ENCODE measurements at regions not wholly inside any gene's neighbourhood (a gene's known extent, or its start where the extent isn't known, plus 50 kb on each side); places are given as distances from the start of the nearest gene placed in this dataset.

- TF ChIP-seq POLR2A (IDR thresholded peaks at IDR 0.05) (no peak), POLR2AphosphoS5 (IDR thresholded peaks at IDR 0.05) (no peak), CTCF (IDR thresholded peaks at IDR 0.05) (no peak)
- WGBS, 2 donors (ENCODE audit: low coverage in 1 of 2), result 88 to 100% methylated on average over 1 of the region's 1 CpG
- Histone ChIP-seq H3K36me3 (no peaks in the 10 kb centered on the region), H3K9me3 (no peaks in the 10 kb centered on the region), H3K27me3 (no peaks in the 10 kb centered on the region), H3K27ac (no peak overlapping the region), H3K4me1 (peaks cover 13 to 22% (median 15%) of the 10 kb centered on the region in 4 donors), H3K4me3 (no peak overlapping the region)
- in situ Hi-C loops (cut with MboI; ENCODE audit: low pct_ligation_motif_present in 1 of 4, low pct_unique_long_range_greater_than_20kb in 1 of 4, low sequenced_read_pairs in 3 of 4), result loop anchor here in 1 of 4 donors (10.0 kb wide), 1 partner anchor 60 kb away; no protein-coding TSS in a partner anchor
- intact Hi-C loops (cut with DNase I; ENCODE audit: low total_unique reads), result no loop called here
- DNase-seq, result no peak
Measured at GRCh38 chr16:85494315-85494714, 118.8 kb upstream of the GSE1 start.

DNA sequence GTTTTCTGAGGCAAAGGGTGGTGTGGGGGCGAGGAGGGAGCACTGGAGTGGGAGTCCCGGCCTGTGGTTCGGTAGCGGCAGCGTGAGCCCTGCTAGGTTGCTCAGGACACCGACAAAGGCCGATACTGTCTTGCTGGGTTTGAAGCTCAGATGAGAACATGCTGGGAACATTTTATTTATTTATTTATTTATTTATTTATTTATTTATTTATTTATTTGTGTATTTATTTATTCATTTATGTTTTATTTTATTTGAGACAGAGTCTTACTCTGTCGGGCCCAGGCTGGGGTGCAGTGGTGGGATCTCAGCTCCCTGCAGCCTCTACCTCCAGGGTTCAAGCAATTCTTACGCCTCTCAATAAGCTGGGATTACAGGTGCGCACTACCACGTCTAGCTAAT, 117.9 kb upstream of the GSE1 start:
- TF ChIP-seq EP300 (IDR thresholded peaks at IDR 0.05; ENCODE audit: low read depth) (no peak), CTCF (IDR thresholded peaks at IDR 0.05) (no peak), POLR2A (IDR thresholded peaks at IDR 0.05) (no peak), POLR2AphosphoS5 (IDR thresholded peaks at IDR 0.05) (no peak)
- in situ Hi-C loops (cut with MboI; ENCODE audit: low pct_ligation_motif_present in 1 of 4, low pct_unique_long_range_greater_than_20kb in 1 of 4, low sequenced_read_pairs in 3 of 4), result loop anchor here in 1 of 4 donors (10.0 kb wide), 1 partner anchor 60 kb away; no protein-coding TSS in a partner anchor
- no peaks in the 10 kb centered on the region for H3K9me3 ChIP-seq
- no peaks in the 10 kb centered on the region for H3K27me3 ChIP-seq
- intact Hi-C loops (cut with DNase I; ENCODE audit: low total_unique reads), result no loop called here
- peaks cover 13 to 22% (median 15%) of the 10 kb centered on the region in 4 donors for H3K4me1 ChIP-seq
- no peaks in the 10 kb centered on the region for H3K36me3 ChIP-seq
- 91% methylated on average over 7 to 11 of the region's 11 CpGs for WGBS, 2 donors (ENCODE audit: low coverage in 1 of 2)
- no peak overlapping the region for H3K27ac ChIP-seq
- no peak overlapping the region for H3K4me3 ChIP-seq
- no peak for DNase-seq

DNA sequence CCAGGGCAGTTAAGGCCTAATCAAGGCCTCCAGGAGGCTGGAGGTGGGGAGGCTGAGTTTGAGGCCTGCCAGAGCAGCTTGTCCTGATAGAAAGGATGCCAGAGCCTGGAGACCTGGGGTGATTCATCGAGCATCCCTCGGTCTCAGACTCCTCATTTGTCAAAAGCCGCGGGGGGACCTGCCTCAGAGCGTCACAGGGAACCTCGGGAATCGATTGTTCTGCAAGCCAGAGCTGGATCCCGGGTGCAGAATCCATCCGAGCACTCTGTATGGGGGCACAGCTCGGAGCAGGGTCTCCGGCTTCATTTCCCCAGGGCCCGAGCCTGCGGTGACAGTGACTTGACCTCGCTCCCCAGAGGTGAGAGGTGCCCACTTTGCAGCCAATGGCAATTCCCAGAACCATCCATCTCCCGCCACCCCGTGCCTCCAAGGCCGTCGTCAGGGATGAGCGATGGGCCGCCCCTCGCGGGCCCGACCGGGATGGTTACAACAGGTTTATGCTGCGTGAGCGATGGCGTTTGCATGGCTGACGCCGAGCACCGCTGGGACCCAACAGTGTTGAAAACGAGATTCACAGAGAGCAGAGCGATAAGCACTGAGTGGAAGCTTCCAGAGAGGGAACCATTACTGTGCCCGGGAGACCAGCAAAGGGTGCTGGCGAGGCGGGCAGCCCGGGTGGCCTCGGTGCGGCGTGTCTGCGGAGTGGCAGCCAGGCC, 117.1 kb upstream of the GSE1 start:
- 92% methylated on average over 36 of the region's 40 CpGs; no CpG with 5 or more reads in 1 of the 2 donors for WGBS, 2 donors (ENCODE audit: low coverage in 1 of 2)
- DNase-seq, result no peak
- Histone ChIP-seq H3K27me3 (no peaks in the 10 kb centered on the region), H3K27ac (no peak overlapping the region), H3K4me3 (no peak overlapping the region), H3K4me1 (peaks cover 13 to 20% (median 15%) of the 10 kb centered on the region in 4 donors), H3K9me3 (no peaks in the 10 kb centered on the region), H3K36me3 (no peaks in the 10 kb centered on the region)
- in situ Hi-C loops (cut with MboI; ENCODE audit: low pct_ligation_motif_present in 1 of 4, low pct_unique_long_range_greater_than_20kb in 1 of 4, low sequenced_read_pairs in 3 of 4), result loop anchor here in 1 of 4 donors (10.0 kb wide), 1 partner anchor 61 kb away; no protein-coding TSS in a partner anchor
- TF ChIP-seq EP300 (IDR thresholded peaks at IDR 0.05; ENCODE audit: low read depth) (no peak), POLR2AphosphoS5 (IDR thresholded peaks at IDR 0.05) (no peak), CTCF (IDR thresholded peaks at IDR 0.05) (no peak), POLR2A (IDR thresholded peaks at IDR 0.05) (no peak)
- intact Hi-C loops (cut with DNase I; ENCODE audit: low total_unique reads), result no loop called here

GRCh38 chr16:85497622-85498314, 115.4 kb upstream of the GSE1 start:
- H3K27me3 ChIP-seq, result no peaks in the 10 kb centered on the region
- H3K4me3 ChIP-seq, result no peak overlapping the region
- no peak overlapping the region for H3K27ac ChIP-seq
- peaks cover 0 to 2% (median 0%) of the 10 kb centered on the region in 4 donors for H3K4me1 ChIP-seq
- intact Hi-C loops (cut with DNase I; ENCODE audit: low total_unique reads), result no loop called here
- WGBS, 2 donors (ENCODE audit: low coverage in 1 of 2), result 81 to 100% methylated on average over 3 to 17 of the region's 17 CpGs
- TF ChIP-seq POLR2A (IDR thresholded peaks at IDR 0.05) (no peak), CTCF (IDR thresholded peaks at IDR 0.05) (no peak), POLR2AphosphoS5 (IDR thresholded peaks at IDR 0.05) (no peak), EP300 (IDR thresholded peaks at IDR 0.05; ENCODE audit: low read depth) (no peak)
- no peaks in the 10 kb centered on the region for H3K9me3 ChIP-seq
- DNase-seq, result no peak
- H3K36me3 ChIP-seq, result no peaks in the 10 kb centered on the region
- in situ Hi-C loops (cut with MboI; ENCODE audit: low pct_ligation_motif_present in 1 of 4, low pct_unique_long_range_greater_than_20kb in 1 of 4, low sequenced_read_pairs in 3 of 4), result loop anchor here in 1 of 4 donors (10.0 kb wide), 1 partner anchor 63 kb away; no protein-coding TSS in a partner anchor
